Suprapubic skin (tissue), 4 donors: ENCODE measurements at regions not wholly inside any gene's neighbourhood (a gene's known extent, or its start where the extent isn't known, plus 50 kb on each side); places are given as distances from the start of the nearest gene placed in this dataset.

ENCODE experiments used
- DNase-seq, 2 donors: peaks; one replicate each; pipeline ENCODE4 v3.0.0-alpha.2; 2019; ENCODE audit warnings: low spot score in 2 of 2
- H3K27ac ChIP-seq: fragments of 200-600 bp; sonication (generic); one replicate; pipeline ENCODE4 v1.5.1; 2019
- H3K27me3 ChIP-seq: fragments of 200-600 bp; sonication (generic); one replicate; pipeline ENCODE4 v1.5.1; 2019
- H3K36me3 ChIP-seq: fragments of 200-600 bp; sonication (generic); one replicate; pipeline ENCODE4 v1.5.1; 2019
- H3K4me1 ChIP-seq: fragments of 200-600 bp; sonication (generic); one replicate; pipeline ENCODE4 v1.5.1; 2019
- H3K4me3 ChIP-seq: fragments of 200-600 bp; sonication (generic); one replicate; pipeline ENCODE4 v1.5.1; 2019; ENCODE audit warnings: mild to moderate bottlenecking
- H3K9me3 ChIP-seq: fragments of 200-600 bp; sonication (generic); one replicate; pipeline ENCODE4 v1.5.1; 2019
- CTCF ChIP-seq, 2 donors: fragments of 200-600 bp in 1 of 2; fragments of 450-650 bp in 1 of 2; sonication (generic) in 1 of 2; IDR thresholded peaks; one replicate each; pipeline ENCODE4 v1.5.1; 2016 to 2019; ENCODE audit warnings: antibody characterized with exemption in 2 of 2, mild to moderate bottlenecking in 1 of 2, moderate library complexity in 1 of 2
- EP300 ChIP-seq: sonication (generic); formaldehyde crosslinking; IDR thresholded peaks from one replicate; pipeline ENCODE4 v1.6.1; 2017; ENCODE audit warnings: antibody characterized with exemption
- POLR2A ChIP-seq, 2 donors: fragments of 450-650 bp; IDR thresholded peaks; one replicate each; pipeline ENCODE4 v1.6.1; 2017; ENCODE audit warnings: antibody characterized with exemption in 2 of 2, mild to moderate bottlenecking in 2 of 2, moderate library complexity in 2 of 2
- POLR2AphosphoS5 ChIP-seq, 3 donors: sonication (generic); formaldehyde crosslinking; IDR thresholded peaks; one replicate each; pipeline ENCODE4 v1.6.1; 2017; ENCODE audit warnings: antibody characterized with exemption in 3 of 3
- WGBS: methylation state at CpG from one replicate; pipeline ENCODE4 v1.1.5; 2018; 5-methylcytosine and 5-hydroxymethylcytosine counted together

- Histone ChIP-seq H3K27me3 (no peaks in the 10 kb centered on the region), H3K9me3 (no peaks in the 10 kb centered on the region), H3K36me3 (no peaks in the 10 kb centered on the region), H3K4me1 (no peaks in the 10 kb centered on the region), H3K27ac (no peak overlapping the region), H3K4me3 (no peak overlapping the region)
- TF ChIP-seq CTCF (IDR thresholded peaks at IDR 0.05) = no peak
- TF ChIP-seq POLR2AphosphoS5 (IDR thresholded peaks at IDR 0.05) = no peak
- no peak for TF ChIP-seq POLR2A (IDR thresholded peaks at IDR 0.05)
- TF ChIP-seq EP300 = no peak
- DNase-seq = no peak
- 85% methylated on average over 9 of the region's 10 CpGs for WGBS
These were observed 61.4 kb upstream of the NSMCE3 start for GRCh38 chr15:29331071-29331470.

DNA sequence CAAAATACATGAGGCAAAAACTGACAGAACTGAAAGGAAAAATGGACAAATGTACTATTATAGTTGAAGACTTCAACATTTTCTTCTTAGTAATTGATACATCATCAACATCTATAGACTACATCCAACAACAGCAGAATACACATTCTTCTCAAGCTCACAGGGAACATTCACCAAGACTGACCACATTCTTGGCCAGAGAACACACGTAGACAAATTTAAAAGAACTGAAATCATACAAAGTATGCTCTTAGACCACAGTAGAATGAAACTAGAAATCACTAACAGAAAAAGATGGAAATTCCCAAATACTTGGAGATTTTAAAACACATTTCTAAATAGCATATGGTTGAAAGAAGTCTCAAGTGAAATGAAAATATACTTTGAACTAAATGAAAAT lies 55.1 kb upstream of the NSMCE3 start:
- H3K4me1 ChIP-seq = no peaks in the 10 kb centered on the region
- no peaks in the 10 kb centered on the region for H3K27me3 ChIP-seq
- peaks cover 5% of the 10 kb centered on the region for H3K9me3 ChIP-seq
- no peak overlapping the region for H3K27ac ChIP-seq
- no peak for TF ChIP-seq POLR2A (IDR thresholded peaks at IDR 0.05)
- no peak for TF ChIP-seq EP300
- TF ChIP-seq POLR2AphosphoS5 (IDR thresholded peaks at IDR 0.05) = no peak
- no peak for TF ChIP-seq CTCF (IDR thresholded peaks at IDR 0.05)
- 42% methylated on average over 1 of the region's 1 CpG for WGBS
- H3K4me3 ChIP-seq = no peak overlapping the region
- H3K36me3 ChIP-seq = no peaks in the 10 kb centered on the region
- DNase-seq = no peak

DNA sequence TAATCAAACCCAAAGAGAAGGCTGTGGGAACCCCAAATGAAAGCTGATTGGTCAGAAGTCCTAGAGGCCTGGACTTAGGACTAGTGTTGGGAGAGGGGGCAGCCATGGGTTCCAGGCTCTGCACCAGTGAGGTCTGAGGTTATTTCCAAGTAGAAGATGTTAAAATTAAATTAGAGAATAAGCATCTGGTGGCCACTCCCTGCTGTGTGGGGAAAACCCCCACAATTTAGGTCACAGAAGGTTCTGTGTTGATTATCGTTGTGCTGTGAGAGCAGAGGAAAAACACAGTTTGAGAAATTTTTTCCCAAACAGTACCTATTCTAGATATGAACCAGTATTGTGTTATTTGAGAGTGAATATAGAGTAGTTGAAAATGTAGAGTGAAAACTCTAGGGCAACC lies 53.9 kb upstream of the NSMCE3 start:
- H3K9me3 ChIP-seq = peaks cover 5% of the 10 kb centered on the region

GRCh38 chr15:29322415-29322814 lies 52.8 kb upstream of the NSMCE3 start:
- WGBS = 57% methylated on average over 6 of the region's 6 CpGs
- H3K27me3 ChIP-seq = no peaks in the 10 kb centered on the region
- TF ChIP-seq EP300 = no peak
- TF ChIP-seq CTCF (IDR thresholded peaks at IDR 0.05) = no peak
- TF ChIP-seq POLR2A (IDR thresholded peaks at IDR 0.05) = no peak
- TF ChIP-seq POLR2AphosphoS5 (IDR thresholded peaks at IDR 0.05) = no peak
- peaks cover 5% of the 10 kb centered on the region for H3K9me3 ChIP-seq
- H3K36me3 ChIP-seq = no peaks in the 10 kb centered on the region
- H3K27ac ChIP-seq = no peak overlapping the region
- H3K4me3 ChIP-seq = no peak overlapping the region
- H3K4me1 ChIP-seq = no peaks in the 10 kb centered on the region
- DNase-seq = no peak

More for the DNA sequence above, 53.9 kb upstream of the NSMCE3 start:
- TF ChIP-seq POLR2AphosphoS5 (IDR thresholded peaks at IDR 0.05) = no peak
- TF ChIP-seq POLR2A (IDR thresholded peaks at IDR 0.05) = no peak
- no peak for TF ChIP-seq CTCF (IDR thresholded peaks at IDR 0.05)
- no peak for TF ChIP-seq EP300
- Histone ChIP-seq H3K27me3 (no peaks in the 10 kb centered on the region), H3K4me3 (no peak overlapping the region), H3K27ac (no peak overlapping the region), H3K36me3 (no peaks in the 10 kb centered on the region), H3K4me1 (no peaks in the 10 kb centered on the region)
- 61% methylated on average over 1 of the region's 1 CpG for WGBS
- DNase-seq = no peak

- no peaks in the 10 kb centered on the region for H3K4me1 ChIP-seq
- H3K27me3 ChIP-seq = no peaks in the 10 kb centered on the region
- no peak overlapping the region for H3K27ac ChIP-seq
- no peak overlapping the region for H3K4me3 ChIP-seq
- WGBS = 64% methylated on average over 1 of the region's 1 CpG
- TF ChIP-seq CTCF (IDR thresholded peaks at IDR 0.05) (no peak), POLR2AphosphoS5 (IDR thresholded peaks at IDR 0.05) (no peak), EP300 (no peak), POLR2A (IDR thresholded peaks at IDR 0.05) (no peak)
- H3K9me3 ChIP-seq = peaks cover 5% of the 10 kb centered on the region
- DNase-seq = no peak
- no peaks in the 10 kb centered on the region for H3K36me3 ChIP-seq
These were observed 50.8 kb upstream of the NSMCE3 start for GRCh38 chr15:29320420-29320819.
